ENCODE measurements at regions not wholly inside any gene's neighbourhood (a gene's known extent, or its start where the extent isn't known, plus 50 kb on each side); places are given as distances from the start of the nearest gene placed in this dataset.
"Not testable (repeated sequence)": the region's sequence is repeated elsewhere in the genome, so short reads cannot be mapped to it uniquely, and the experiment has no call there.

DNA sequence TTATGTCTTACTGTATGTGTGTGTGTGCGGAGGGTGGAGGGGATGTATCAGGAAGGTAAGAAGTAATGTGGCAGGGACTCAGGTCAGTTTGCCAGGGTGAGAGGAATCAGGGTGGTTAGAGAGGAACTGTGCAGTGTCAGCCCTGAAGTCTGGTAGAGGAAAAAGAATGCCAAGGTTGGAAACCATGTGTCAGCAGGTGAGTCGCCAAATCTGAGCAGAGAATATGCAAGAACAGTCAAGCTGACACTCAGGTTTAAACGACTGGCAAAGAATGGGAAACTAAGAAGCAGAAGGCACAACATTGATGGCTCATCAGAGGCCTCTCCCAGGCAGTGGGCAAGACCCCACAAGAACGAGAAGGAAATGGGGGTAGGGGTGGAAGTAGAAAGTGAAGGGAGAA, 107.5 kb upstream of the TBX18 start:
- no peak for DNase-seq (ENCODE audit: low read depth)

DNA sequence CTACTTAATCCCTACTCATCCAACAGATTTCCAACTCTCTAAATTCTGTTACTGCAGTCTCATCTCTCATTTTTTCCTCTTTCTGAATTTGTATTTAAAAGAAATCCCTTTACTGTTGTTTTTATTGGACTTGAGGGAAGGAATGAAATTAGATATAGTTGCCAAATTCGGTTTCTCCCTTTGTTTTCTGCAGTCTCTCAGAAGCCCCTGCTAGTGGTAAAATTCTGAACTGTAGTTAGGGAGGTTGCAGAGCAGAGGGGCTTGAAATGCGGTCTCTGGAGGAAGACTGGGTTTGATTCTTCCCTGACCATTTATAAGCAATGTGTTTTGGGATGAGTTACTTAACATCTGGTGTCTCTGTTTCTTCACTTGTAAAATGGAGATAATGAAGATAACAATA, 106.3 kb upstream of the TBX18 start:
- no peak for DNase-seq (ENCODE audit: low read depth)

DNA sequence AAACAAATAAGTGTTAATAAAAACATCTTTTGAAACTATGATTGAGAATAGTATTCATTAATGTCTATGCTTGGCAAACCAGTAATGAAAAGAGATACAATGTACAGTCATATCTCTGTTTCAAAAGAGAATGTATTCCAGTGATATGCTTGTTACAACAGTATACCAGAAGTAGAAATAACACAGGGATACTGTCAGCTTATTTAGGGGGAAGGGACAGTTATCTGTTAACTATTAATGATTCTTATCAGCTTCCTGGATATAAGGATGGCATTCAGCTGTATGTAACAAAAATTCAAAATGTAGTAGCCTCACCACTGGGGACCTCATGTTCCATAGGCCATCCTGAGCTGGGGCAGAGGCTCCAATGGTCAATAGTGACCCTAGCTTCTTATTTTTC, 103.8 kb upstream of the TBX18 start:
- no peak for DNase-seq (ENCODE audit: low read depth)

DNA sequence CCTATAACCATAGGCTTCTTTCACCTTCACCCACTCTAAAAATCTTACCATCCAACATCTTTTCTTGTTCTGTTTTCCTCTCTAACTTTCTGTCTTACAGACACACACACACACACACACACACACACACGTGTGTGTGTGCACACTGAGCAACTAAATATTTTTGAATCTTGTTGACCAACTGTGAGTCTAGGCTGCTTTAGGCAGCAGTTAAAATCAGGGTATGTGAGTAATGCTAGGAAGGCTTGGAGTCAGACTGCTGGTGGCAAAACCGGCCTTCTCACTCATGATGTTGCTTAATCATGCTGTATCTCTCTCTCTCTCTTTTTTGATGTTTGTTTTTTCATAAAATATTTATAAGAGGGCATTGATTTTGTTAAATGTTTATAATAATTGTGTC, 103.1 kb upstream of the TBX18 start:
- DNase-seq (ENCODE audit: low read depth), result no peak

DNA sequence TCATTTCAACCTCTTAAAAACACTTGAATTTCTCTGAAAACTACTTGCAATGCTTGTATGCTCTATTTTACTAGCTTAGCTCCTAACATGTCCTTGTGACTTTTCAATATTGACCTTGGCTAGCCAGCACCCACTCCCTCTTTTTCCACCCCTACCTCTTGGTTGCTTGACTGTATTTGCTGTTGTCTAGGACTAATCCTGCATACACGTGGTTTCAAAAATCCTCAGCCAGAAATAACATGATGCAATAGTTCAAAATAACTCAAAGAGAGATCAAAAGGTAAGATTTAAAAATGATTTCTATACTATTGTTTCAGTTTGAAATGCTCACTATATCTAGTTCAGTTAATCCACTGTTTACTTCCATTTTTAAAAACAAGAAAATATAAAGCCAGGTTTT, 102.3 kb upstream of the TBX18 start:
- DNase-seq (ENCODE audit: low read depth), result no peak

DNA sequence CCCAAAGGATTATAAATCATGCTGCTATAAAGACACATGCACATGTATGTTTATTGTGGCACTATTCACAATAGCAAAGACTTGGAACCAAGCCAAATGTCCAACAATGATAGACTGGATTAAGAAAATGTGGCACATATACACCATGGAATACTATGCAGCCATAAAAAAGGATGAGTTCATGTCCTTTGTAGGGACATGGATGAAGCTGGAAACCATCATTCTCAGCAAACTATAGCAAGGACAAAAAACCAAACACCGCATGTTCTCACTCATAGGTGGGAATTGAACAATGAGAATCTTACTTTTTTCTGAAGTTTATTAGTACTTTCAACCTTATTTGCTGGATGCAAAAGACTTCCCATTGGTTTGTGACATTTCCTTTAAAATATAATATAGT, 101.0 kb upstream of the TBX18 start:
- DNase-seq (ENCODE audit: low read depth), result not testable (repeated sequence)

DNA sequence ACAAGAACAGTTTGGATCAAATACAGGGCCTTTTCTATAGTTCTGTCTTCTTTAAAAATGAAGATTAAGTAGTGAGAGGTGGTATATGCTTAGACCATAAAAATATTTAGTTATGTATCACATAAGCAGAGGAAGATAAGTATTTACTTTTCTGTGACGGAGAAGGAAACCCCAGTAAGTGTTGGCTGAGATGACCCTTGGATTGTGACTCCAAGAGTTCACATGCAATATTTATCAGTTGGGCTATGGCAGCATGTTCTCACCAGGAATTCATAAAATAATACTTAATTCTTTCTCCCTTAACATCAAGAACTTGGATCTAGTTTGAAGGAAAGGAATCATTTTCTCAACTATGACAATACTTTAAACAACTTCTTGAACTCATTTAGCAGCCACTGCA, 98.4 kb upstream of the TBX18 start:
- no peak for DNase-seq (ENCODE audit: low read depth)

DNA sequence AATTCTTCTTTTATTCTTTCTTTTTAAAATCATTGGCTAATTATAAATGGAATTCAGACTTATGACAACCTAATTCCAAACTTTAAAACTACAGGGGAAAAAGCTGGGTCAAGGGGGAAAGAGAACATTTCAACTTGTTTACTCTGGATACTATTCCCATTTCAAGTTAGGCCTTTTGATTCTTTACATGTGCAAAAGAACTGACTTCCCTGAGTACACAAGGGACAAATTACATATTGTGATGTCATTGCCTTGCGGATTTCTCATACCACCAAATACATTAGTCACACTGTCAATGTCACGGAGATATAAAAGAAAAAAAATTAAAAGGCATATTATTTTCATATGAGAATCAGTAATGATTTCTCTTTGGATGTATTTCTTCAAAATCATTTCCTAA, 96.5 kb upstream of the TBX18 start:
- no peak for DNase-seq (ENCODE audit: low read depth)

DNA sequence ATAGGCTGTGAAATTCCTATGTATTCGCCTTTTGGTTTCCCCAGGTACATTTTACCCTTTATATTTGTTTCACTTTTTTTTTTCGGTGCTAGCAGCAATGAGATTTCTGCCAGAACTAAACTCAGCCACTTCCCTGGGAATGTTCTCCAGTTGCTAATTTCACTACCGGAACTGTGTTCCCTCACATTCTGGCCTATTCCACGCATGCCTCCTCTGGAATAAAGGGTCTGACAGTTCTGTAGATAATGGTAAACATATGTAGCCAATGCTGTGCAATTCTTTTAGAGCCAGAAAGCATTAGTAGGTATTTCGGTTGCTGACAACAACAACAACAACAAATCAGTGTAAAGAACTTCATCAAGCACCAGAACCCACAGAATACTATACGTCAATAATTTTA, 96.1 kb upstream of the TBX18 start:
- DNase-seq (ENCODE audit: low read depth), result no peak

DNA sequence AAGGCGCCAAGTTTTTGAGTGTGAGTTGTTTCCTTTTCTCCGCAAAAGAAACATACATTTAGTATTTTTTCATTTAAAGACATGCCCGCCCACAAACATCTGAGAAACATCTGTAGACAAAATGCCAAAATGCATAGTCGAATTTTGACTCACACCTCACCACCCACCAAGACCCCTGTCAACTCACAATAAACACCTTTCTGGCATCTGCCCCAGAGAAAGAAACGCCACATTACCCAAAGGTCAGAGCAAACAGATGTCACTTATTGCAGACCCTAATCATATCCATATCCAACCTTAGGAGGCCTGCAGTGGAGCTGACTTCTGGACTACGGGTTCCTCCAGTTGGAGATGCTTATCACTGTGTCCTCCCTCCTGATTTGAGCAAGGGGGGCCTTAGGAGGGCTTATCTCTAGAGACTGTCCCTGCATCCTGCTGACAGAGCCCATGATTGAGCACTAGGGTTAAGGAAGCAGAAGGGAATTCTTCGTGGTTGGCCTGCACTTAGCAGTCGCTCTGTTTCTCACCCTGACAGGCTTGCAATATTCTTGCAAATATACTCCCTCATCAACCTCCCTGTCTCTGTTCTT, 90.5 kb upstream of the TBX18 start:
- no peak for DNase-seq (ENCODE audit: low read depth)

DNA sequence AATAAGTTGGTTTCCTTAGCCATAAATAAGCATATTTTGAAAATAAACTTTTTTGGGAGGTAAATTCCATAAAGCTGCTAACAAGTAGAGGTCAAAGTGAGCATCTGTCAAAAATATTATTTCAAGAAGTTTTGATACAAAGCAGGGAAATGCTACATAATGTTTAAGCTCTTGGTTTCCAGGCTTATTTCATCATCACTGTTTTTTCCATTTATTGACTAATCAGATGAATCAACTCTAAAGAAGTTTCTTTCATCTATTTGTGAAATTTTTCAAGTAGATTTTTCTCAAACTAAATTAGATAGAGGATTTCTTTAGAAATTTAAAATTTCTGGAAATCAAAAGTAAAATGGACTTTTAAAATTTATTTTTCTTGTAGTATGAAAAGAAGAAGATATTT, 89.5 kb upstream of the TBX18 start:
- no peak for DNase-seq (ENCODE audit: low read depth)

DNA sequence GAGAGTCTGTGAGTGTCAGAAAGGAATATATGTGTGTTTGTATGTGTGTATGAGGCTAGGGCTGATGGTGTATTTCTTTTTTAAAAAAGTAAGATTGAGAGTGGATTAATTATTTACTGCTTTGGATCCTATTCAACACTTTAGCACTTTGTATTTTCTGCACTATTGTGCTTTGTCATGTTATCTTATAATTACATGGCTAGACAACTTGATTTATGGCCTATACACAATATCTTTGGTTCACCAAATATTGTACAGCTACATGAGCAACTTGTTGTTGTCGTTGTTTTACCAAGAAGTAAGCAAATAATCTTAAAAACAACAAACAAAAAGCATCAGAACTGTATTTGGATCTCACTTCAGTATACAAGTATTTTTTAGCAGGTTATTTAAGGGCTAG, 84.6 kb upstream of the TBX18 start:
- no peak for DNase-seq (ENCODE audit: low read depth)

DNA sequence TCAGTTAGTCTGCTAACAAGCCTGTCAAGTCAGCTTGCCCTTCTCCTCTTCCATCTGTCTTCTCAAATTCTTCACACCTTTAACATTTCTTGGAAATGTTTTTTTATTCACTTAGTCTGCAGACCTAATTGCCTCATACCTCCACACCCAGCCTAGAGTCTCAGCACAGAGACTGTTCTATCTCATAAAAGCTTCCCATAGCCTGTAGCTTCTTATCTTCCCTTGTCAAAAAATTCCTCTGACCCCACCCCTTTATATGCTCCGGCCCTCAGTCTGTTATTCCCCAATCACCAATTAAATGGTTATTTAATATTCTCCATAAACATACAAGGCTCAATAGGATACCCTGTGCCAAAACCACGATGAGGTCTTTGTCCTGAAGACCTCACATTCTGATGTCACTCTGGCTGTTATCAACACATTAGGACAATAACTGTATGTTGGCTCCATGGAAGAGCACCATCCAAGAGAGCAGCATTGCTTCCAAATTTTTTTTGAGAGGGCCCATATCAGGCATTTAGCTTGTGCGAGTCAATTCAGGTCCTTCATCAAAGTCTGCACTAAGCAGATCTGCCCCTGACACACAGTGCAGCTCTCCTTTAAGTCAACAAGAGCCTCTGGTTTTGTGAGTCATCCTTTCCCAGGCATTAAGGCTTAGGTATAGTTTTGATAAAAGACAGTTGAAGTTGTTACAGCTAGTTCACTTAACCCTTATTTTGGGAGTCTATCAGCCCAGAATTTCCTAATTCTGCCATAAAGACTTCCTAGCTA, 83.2 kb upstream of the TBX18 start:
- DNase-seq (ENCODE audit: low read depth), result no peak

DNA sequence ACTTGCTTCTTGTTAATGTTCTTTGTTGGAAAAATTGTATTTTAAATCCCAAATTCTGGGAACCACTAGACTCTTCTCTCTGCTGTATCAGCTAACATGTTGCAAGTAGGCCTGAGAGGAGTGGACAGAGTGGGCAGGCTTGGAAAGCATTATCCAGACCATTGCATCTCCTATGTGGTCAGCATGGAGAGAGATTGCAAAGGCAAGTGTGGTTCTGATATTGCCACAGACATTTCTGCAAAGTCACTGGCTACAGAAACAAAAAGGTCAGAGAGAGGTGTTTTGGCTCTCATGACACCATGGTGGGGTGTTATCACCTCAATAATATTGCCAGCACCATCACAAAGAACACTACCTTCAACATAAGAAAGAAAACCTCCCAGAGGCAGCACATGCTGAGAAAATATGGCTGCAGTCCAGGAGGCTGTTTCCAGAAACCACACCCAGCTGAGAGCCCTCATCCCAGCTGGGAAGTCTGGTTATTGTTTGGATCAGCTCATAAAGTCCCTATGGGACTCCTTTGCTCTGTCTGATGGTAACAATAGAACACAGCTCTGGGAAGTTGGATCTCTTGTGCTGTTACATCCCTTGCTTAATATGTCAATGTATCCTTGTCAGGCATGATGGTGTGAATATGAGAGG, 78.2 kb upstream of the TBX18 start:
- DNase-seq (ENCODE audit: low read depth), result no peak

DNA sequence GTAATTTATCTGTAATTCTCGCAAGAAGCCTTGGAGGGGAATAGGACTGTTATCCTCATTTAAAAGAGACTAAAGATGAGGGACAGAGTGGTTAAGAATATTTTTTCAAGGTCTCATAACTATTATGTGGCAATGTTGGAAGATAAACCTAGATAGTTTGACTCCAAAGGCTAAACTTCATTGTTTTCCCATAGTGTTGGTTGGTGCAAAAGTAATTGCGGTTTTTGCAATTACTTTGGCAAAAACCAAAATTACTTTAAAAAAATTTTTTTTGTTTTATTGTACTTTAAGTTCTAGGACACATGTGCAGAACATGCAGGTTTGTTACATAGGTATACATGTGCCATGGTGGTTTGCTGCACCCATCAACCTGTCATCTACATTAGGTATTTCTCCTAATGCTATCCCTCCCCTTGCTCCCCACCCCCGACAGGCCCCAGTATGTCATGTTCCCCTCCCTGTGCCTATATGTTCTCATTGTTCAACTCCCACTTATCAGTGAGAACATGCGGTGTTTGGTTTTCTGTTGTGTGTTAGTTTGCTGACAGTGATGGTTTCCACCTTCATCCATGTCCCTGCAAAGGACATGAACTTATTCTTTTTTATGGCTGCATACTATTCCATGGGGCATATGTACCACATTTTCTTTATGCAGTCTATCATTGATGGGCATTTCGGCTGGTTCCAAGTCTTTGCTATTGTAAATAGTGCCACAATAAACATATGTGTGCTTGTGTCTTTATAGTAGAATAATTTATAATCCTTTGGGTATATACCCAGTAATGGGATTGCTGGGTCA, 72.9 kb upstream of the TBX18 start:
- not testable (repeated sequence) for DNase-seq (ENCODE audit: low read depth)

DNA sequence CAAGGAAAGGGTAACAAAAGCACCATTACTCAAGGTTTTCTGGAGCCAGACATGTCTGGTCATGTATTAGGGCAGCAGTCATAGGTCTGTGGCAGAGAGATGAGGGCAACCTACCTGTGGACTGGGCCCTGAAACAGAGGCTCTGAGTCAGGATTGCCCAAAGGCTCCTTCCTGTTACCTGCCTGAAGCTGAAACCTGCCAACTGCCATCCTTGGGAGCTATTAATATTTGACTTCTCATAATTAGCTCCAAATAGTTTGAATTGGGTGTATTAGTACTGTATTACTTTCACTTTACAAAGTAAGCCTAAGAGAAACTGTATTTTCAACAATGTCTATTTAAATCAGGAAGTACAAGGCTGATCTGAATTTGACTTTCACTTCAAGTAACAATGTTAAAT, 72.0 kb upstream of the TBX18 start:
- no peak for DNase-seq (ENCODE audit: low read depth)

DNA sequence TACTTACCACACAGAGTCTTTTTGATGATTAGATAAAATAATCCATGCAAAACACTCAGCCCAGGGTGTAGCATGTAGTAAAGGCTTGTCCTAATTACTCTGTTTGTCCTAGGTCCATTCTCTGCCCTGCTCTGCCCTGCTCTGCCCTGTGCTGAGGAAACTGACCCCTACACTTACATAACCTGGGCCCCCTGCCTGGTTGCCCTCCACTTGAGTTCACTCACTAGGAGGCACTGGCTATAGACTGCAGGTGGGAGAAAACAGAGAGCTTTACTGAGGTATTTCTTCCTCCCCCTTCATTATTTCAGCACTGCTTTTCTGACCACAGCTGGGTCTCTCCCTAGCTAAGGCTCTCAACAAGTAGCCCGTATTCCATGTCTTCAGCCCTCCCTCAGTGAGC, 70.9 kb upstream of the TBX18 start:
- DNase-seq (ENCODE audit: low read depth), result no peak

DNA sequence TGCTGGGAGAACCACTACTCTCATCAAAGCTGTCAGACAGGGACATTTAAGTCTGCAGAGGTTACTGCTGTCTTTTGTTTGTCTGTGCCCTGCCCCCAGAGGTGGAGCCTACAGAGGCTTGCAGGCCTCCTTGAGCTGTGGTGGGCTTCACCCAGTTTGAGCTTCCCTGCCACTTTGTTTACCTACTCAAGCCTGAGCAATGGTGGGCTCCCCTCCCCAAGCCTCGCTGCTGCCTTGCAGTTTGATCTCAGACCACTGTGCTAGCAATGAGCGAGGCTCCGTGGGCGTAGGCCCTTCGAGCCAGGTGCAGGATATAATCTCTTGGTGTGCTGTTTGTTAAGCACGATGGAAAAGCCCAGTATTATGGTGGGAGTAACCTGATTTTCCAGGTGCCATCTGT, 67.5 kb upstream of the TBX18 start:
- DNase-seq (ENCODE audit: low read depth), result not testable (repeated sequence)

DNA sequence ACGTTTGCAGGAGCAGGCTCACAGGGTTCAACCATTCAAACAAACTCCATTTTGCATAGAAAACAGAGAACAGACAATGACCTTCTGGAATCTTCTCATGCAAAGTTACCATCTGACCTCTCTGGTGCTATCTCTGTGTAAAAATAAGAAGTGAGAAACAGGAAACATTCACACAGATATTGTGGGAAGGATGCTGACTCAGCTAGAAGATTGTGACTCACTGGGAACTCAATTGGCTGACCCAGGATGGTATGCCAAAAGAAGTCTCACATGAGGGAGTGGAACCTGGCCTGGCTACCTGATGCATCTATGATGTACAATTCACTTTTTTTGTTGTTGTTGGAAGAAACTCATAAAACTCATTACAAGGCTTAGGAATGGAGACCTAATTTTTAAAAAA, 61.1 kb upstream of the TBX18 start:
- no peak for DNase-seq (ENCODE audit: low read depth)

DNA sequence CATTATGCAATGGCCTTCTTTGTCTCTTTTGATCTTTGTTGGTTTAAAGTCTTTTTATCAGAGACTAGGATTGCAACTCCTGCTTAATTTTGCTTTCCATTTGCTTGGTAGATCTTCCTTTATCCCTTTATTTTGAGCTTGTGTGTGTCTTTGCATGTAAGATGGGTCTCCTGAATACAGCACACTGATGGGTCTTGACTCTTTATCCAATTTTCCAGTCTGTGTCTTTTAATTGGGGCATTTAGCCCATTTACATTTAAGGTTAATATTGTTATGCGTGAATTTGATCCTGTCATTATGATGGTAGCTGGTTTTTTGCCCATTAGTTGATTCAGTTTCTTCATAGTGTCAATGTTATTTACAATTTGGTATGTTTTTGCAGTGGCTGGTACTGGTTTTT, 56.9 kb upstream of the TBX18 start:
- DNase-seq (ENCODE audit: low read depth), result not testable (repeated sequence)

DNA sequence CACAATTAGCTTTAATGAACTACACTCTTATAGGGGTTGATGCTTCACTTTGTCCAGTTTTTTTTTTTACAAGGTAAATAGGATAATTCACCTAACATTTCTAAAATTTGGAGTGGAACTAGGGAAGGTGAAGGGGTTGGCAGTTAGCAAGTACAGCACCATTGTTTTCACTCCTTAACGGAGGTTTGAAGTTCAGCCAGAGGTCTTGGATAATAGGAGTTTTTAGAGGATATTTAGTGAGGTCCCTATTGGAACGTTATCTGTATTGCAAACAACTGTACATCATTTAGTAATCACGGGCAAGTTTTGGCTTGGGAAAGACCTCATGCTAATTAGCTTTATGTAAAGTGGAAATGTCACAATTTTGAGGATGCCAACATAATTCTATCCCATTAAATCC, 52.3 kb upstream of the TBX18 start:
- no peak for DNase-seq (ENCODE audit: low read depth)

DNA sequence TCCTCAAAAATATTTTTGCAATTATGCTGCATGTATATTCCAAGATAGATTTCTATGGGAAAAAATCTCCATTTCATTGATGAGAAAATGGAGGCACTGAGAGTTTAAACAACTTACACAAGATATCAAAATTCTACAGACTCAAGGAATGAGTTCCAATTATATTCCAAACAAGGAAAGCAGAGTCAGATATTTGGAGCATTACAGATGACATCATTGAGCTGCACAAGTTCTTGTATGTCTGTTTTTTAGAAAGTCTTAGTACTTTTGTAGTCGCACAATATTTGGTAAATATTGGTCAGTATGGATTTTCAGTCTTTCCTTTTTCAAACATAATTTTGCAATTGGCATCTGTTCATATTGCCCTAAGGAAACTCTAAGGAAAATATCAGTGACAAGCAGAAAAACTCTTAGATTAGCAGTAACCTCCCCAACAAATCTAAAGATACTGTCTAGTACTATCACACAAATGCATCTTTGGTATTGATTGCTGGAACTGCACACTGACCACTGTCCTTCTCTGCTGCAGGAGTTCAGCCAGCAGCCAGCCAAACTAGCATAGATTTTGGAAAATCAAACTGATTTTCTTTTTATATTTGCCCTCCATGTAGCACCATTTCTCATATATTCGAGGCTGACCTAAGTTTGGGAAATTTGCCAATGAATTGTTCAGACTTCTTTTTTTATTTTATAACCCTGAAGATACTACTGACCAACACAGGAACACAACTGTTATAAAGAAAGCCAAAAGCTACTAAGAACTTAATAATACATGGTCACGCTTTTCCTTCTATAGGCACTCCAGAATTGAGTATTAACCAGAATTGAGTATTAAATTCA, 51.7 kb upstream of the TBX18 start:
- no peak for DNase-seq (ENCODE audit: low read depth)
